GM21381 (cell line): ENCODE measurements at regions not wholly inside any gene's neighbourhood (a gene's known extent, or its start where the extent isn't known, plus 50 kb on each side); places are given as distances from the start of the nearest gene placed in this dataset.
A peak's percentile ranks its signal among the peaks of the same experiment; 100 is the strongest.
"Not testable (repeated sequence)": the region's sequence is repeated elsewhere in the genome, so short reads cannot be mapped to it uniquely, and the experiment has no call there.

Source experiments
- ATAC-seq: cut with Tn5 transposase; IDR thresholded peaks from one replicate; pipeline ENCODE4 v1.9.1; 2021; ENCODE audit warnings: mild to moderate bottlenecking, moderate library complexity; ENCODE audit not compliant: unreplicated experiment

DNA sequence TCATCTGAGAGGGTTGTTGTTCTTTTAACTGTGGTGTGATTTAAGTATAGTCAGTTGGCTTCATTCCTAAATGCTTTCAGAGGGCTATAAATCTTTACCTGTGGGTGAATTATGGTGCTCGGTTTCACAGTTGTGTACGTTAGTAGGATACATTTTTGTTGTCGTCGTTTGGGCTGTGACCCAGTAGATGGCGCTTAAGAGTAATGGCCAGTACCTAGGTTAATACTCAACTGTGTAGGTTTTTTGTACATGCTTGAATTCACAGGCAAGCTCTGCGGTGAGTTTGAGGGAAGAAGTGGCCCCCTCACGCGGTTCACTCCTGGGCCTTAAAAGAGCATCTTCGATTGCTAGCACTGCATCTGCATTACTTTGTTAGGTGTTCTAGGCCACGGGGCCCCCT lies 571.7 kb upstream of the TGIF2LX start:
- peak; percentile 74 for ATAC-seq

DNA sequence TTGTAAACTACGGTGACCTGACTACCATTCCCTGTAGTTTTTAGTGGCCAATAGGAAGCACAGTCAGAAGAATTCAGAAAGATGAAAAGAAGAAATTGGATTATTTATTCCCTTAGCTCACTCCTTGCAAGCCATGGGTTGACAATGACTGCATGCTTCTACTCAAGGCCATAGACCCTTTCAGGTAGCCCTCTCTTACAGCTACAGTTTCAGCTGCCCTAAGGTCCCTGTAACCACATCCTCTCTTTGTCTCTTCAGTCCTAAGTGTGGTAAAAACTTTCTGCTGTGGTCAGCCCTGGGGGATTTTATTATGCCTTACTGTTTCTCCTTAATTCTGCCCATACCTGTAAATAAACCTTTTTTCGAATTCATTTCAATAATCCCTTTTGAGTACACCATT lies 551.8 kb upstream of the TGIF2LX start:
- not testable (repeated sequence) for ATAC-seq

DNA sequence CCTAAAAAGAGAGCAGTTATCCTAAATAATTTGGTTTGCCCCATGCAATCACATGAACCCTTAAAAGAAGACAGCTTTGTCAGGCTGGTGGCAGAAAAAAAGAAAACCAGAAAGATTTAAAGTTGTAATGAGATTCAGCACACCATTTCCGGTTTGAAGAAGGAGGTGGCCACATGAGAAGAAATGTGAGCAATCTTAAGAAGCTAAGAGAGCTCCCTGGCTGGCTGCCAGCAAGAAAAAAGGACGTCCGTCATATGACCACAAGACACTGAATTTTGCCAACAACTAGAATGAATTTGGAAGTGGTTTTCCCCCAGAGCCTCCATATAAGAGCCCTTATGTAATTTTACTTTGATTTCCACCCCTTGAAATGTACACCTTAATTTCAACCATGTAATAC lies 528.7 kb upstream of the TGIF2LX start:
- ATAC-seq = not testable (repeated sequence)

DNA sequence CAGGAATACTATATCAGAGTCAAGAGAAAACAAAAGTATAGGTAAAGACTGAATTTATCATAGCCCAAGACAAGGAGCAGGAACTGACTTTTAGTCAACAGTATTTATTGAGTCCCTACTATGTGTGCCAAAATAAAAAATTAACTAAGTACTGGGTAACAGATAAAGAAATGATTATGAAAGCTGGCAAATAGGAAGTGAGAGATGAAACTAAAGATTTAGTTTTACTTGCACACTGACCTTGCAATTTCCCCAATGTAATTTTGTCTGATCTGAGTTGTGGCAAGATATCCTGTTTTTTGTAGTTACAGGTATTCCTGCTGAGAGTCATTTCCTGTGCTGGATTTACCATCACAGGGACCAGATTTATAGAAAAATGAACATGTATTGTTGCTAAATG lies 518.9 kb upstream of the TGIF2LX start:
- not testable (repeated sequence) for ATAC-seq

DNA sequence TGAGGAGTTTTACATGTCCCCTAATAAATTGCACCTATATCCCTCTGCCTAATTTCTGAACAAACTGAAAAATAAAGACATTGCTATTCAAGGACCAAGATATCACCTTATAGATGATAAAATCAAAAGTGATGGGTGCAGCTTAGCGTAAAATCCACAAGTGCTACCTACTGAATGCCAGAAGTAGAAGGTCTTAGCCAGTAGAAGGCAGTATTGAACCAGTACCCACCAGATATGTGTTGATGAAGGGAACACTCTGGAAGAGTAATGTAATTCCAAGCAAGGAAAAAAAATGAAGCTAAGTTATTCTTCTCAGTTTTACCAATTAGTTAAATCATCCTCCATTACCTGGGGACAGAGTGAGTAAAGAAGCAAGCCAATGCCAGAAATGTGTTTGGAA lies 516.6 kb upstream of the TGIF2LX start:
- not testable (repeated sequence) for ATAC-seq

DNA sequence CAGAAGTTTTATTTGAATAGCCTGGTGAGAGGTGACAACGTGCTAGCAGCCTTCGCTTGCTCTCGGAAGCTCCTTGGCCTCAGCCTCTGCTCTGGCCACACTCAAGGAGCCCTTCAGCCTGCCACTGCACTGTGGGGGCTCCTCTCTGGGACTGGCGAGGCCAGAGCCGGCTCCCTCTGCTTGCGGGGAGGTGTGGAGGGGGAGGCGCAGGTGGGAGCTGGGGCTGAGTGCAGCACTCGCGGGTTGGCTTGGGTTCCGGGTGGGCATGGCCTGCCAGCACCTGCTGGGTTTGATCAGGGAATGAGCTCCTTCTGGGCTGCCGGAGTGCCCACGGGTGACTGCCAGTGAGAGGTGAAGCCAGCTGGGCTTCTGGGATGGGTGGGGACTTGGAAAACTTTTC lies 504.8 kb upstream of the TGIF2LX start:
- ATAC-seq = not testable (repeated sequence)

DNA sequence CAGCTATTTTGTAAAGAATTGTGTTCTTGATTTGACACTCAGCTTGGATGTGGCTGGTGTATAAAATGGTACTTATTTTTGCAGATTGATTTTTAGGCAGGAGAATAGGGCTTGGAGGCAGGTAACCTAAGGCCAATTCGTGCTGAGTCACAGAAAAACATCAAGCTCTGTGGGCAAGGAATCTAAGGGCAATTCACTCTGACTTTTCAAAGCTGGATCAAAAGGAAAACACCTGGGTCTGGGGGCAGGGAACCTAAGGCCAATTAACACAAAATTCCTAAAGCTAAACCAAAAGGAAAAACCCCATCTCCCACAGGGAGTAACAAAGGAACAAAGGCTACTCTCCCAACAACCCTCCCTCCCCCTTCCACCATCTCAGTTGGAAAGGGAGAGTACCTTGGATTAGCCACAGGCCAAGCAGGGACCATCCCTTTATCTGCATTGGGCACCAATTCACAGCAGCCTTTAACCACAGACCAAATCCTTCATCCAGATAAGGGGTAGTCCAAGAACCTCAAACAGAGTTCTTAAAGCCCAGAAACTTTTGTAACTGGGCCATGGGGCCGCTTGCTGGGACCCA lies 489.0 kb upstream of the TGIF2LX start:
- ATAC-seq = not testable (repeated sequence)
